NOMO-1 (cell line): ENCODE measurements at regions not wholly inside any gene's neighbourhood (a gene's known extent, or its start where the extent isn't known, plus 50 kb on each side); places are given as distances from the start of the nearest gene placed in this dataset.

Source experiments
- DNase-seq, 2 experiments: peaks; one replicate each; lab custom pipeline; 2025; ENCODE audit not compliant: unreplicated experiment in 2 of 2; lab: John Stamatoyannopoulos, UW

DNA sequence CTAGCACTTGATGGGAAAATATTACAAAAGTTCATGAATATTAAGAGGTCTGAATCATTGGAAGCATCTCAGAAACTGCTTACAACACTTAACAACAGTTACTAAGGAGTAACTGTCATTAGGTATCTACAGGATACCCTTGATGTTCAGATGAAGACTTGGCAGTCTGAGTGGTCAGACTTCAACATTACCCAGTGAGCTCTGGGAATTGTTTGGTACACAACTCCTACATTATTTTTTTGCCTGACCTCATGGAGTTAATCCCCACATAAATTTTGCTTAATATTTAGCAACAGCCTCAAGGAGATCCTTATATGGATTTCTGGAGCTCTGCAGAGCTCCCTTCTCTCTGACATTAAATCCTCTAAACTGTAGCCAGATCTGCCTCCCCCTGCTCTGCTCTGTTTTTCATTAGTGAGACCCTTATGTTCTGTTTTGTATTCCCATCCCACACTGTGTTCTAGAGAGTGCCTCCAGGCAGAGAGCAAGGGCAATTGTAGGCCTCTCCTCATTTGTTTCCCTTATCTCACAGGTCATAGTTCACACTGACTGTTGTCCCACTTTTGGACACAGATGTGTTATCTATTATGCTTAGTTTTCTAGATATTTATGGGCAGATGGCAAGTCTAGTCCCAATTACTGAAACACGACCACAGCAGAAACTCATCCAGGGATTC lies 368.8 kb downstream of the GASK1B start:
- no peak for DNase-seq

- DNase-seq, result no peak
These were observed 369.4 kb downstream of the GASK1B start for GRCh38 chr4:157803421-157803820.

- no peak for DNase-seq
These were observed 377.3 kb downstream of the GASK1B start for GRCh38 chr4:157795495-157795894.

DNA sequence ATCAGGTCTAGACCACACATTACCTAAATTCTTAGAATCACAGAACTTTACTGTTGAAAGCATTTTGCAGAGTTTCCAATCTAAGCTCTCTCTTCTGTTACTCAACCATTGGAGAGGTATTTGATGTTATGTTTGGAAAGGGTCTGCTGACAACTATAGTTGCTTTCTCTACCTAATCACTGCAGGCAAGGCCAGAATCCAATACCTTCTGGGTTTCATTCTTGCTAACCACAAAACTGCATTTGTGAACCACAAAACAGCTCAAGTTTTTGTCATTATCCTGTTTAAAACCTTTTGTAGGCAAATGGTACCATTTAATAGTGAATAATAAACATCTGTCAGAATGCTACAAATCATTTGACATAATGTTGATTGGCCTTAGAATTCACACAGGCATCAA lies 380.1 kb downstream of the GASK1B start:
- no peak for DNase-seq

GRCh38 chr4:157791236-157791635 lies 381.6 kb downstream of the GASK1B start:
- DNase-seq, result no peak

- DNase-seq, result no peak
These were observed 385.2 kb downstream of the GASK1B start for GRCh38 chr4:157787618-157788017.

- DNase-seq, result no peak
These were observed 391.5 kb downstream of the GASK1B start for GRCh38 chr4:157781361-157781760.

DNA sequence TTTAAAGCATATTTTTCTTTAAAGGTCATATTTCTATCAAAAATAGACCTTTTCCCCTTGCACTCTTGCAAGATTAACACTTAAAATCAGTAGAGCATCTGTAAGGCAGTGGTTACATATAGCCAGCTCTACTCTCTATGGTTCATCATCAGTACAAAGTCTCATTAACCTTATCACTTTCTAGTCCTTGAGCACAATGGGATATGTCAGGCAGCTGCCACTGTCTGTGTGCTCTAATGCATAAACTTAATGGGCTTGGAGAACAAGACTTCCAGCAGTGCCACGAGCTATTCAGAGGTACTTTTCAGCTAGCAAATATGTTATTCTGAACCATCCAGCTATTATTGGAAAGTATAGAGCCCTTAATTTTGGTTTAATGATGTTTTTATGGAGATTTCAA lies 393.7 kb downstream of the GASK1B start:
- DNase-seq, result no peak

DNA sequence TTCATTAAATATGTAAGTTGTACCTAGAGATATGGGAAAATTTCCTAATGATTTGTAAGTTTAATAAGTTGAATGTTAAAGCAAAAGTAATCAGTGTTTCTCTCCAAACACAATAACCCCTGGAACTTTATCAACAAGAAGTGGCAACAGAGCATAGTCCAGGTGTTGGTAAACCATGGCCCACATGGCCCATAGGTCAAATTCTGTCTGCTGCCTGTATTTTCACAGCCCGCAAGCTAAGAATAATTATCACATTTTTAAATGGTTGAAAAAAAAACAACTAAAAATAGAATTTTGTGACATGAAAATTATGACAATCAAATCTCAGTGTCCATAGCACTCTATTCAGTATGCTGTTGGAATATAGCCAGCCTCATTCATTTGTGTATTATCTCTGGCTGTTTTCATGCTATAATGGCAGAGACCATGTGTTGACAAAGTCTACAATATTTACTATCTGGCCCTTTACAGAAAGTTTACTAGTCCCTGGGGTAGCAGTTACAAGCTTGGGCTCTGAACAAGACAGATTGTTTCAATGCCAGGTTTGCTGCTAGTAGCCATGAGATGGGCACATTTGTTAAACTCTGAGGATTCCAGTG lies 395.8 kb downstream of the GASK1B start:
- no peak for DNase-seq

- no peak for DNase-seq
These were observed 396.9 kb downstream of the GASK1B start for GRCh38 chr4:157775971-157776370.

- no peak for DNase-seq
These were observed 399.9 kb downstream of the GASK1B start for GRCh38 chr4:157772907-157773306.

DNA sequence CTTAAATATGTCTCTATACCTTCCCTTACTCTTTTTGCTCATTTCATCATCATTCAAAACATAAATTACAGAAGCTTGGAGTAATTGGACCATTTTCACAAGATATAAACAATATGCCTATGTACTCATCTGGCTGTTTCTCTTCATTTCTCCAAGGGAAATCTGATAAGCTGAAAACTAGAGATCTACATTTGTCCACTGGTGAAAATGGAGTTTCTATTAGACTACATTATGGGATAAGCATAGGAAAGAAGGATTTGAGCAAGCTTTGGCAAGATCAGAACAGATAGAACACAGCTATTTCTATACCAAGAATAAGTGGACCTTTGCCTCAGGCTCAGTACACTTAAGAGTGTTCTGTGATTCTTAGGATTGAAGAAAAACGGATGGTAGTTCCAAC lies 404.4 kb downstream of the GASK1B start:
- no peak for DNase-seq

- DNase-seq, result no peak
These were observed 409.3 kb downstream of the GASK1B start for GRCh38 chr4:157763490-157763889.

DNA sequence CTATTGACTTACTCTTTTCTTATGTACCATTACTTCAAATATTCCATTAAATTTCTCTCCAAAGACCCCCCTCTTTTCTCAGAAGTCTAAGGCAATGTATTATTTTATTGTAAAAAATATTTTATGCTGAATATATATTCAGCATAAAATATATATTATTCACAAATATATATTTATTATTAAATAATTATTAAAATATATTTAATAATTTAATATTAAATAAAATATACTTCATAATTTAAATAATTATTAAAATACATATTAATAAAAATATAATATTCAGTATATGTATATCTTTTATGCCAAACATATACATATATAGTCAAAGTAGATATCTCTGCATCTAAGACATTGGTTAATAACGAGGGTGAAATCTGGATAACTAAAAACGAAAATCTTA lies 418.4 kb downstream of the GASK1B start:
- DNase-seq, result no peak

- DNase-seq, result no peak
These were observed 421.2 kb downstream of the GASK1B start for GRCh38 chr4:157751631-157752030.

DNA sequence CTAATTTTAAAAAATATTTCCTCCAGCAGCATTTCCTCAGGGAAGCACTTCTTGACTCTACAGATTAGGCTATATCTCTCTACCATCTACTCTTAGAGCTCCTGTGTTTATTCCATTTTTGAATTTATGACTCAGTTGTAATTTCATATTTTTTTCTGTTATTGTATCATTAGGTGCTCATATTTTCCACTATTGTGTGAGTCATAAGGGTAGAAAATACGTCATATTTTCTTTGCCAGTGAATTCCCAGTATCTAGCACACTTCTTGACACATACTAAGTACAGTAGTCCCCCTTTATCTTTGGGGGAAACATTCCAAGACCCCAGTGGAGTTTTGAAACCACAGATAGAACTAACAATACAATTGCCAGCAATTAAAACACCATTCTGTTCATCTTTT lies 431.2 kb downstream of the GASK1B start:
- DNase-seq, result no peak

GRCh38 chr4:157739242-157739641 lies 433.6 kb downstream of the GASK1B start:
- no peak for DNase-seq

DNA sequence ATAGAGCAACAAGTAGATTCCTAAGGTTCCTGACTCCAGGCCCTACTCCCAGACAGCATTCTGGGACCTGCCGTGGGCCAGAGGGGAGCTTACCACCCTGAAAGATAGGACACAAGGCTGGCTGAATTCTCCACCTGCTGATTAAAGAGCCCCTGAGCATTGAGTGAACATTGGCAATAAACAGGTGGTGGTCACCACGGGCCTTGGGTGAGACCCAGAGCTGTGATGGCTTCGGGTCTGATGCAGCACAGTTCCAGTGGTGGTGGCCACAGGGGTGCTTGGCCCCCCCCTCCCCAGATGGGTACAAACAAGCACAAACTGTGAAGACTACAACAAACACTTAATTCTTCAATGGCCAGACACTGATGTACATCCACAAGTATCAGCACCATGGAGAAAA lies 444.6 kb downstream of the GASK1B start:
- DNase-seq, result no peak

DNA sequence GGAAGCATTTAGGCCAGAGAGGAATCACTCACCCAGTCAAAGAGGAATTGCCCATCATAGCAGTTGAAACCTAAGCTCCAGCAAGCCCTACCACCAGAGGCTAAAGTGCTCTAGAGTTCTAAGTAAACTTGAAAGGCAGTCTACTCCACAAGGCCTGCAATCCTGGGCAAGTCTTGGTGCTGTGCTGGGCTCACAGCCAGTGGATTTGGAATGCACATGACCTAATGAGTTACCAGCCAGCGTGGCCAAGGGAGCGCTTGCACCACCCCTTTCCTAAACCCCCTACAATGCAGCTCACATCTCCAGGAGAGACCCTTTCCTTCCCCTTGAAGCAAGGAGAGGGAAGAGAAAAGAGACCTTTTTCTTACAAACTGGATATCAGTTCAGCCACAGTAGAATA lies 445.7 kb downstream of the GASK1B start:
- no peak for DNase-seq

DNA sequence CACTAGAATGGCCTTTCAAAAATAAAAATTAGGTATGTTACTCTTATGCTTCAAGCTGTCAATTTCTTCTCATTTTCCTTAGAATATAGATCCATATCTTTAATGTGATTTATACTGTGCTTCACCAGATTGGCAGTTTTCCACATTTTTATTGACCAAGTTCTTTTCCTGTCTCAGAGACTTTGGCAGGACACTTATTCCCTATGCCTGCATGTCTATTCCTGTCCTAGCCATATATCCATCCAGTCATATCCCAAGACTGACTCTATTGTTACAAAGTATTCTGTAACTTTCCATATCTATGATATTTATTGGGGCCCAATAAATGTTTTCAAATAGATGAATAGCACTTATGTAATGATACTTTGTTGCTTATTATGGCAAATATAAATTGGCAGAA lies 450.7 kb downstream of the GASK1B start:
- DNase-seq, result no peak

DNA sequence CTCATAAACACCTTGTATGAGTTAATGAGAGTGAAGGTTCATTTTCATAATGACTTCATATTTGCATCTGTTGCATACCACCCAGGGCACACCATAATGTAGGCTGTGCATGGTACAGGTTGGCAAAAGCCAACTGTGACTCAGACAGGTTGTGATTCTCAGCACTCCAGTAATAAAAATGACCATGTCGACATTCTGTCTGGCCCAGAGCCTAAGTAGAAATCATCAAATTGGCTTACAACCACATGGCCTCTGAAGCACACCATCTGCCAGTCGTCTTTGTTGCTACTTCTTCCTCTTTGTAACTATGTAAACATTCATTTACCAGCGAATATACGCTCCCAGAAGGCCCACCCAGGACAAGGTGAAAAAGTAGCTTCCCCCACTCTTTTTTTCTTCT lies 459.5 kb downstream of the GASK1B start:
- DNase-seq, result no peak

- DNase-seq, result no peak
These were observed 466.7 kb downstream of the GASK1B start for GRCh38 chr4:157706155-157706554.

DNA sequence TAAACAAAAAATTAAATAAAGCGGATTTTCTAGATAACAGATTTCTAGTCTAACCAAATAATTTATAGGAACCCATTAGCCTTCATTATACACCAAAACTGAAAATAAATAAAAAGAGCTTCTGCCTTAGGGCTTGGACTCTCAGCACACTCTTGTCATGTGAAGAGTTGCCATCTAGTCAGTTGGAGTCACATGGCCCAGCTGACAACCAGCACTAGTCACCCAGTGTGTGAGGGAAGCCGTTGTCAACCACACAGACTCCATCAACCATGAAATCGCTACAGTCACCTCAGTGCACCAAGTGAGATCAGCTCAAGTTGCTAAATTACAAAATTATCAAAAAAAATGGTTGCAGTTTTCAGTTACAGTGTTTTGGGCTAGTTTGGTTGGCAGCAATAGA lies 470.0 kb downstream of the GASK1B start:
- no peak for DNase-seq
